ENCODE measurements at regions not wholly inside any gene's neighbourhood (a gene's known extent, or its start where the extent isn't known, plus 50 kb on each side); places are given as distances from the start of the nearest gene placed in this dataset.

DNA sequence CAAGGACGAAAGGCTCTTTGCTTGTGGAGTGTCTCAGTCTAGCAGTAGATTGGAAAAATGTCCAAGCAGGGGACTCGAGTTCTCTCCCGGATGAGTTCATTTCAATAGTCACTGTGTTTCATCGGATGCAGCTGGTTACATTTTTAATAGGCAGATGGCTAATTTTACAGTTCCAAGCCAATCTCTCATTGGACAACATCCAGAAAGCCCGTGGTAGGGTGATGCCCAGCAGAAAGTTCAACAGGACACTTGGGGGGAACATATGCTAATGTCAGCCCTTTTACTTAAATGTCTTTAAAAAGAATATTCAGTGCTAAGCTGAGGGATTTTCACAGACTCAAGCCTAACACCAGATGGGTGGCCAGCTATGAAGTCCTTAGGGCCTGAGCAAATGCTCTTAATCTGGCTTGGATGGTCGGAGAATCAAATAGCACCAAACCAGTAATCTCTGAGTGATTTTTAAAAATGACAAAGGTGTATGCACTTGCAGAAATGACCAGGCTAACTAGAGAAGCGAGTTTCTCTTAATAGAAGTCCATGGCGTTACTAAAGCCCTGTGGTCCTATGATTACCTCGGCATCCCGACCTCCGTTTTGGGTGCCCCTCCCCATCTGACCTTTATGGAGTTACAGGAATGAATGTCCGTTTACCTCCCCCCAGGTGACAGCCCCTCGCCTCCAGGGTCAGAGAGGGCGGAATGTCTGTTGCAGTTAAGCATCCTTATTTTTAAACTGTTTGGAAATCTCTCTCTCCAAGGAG, 289.2 kb upstream of the SALL1 start:
- Histone ChIP-seq H3K79me2 (ENCODE audit: insufficient read depth, low read length) (no peaks in the 10 kb centered on the region), H3K9ac (ENCODE audit: low read depth, low read length, poor library complexity, severe bottlenecking) (no peak overlapping the region), H3K4me3 (ENCODE audit: low read length, poor library complexity, severe bottlenecking) (no peak overlapping the region), H3F3A (ENCODE audit: low read depth) (no peaks in the 10 kb centered on the region), H3K9me3 (ENCODE audit: insufficient read depth, low read depth, low read length) (no peaks in the 10 kb centered on the region), H3K36me3 (ENCODE audit: insufficient read depth, low read length) (no peaks in the 10 kb centered on the region), H3K27me3 (ENCODE audit: insufficient read depth, low read length, poor library complexity, severe bottlenecking) (no peaks in the 10 kb centered on the region), H2AFZ (ENCODE audit: low read length) (no peak overlapping the region), H3K4me2 (ENCODE audit: low read depth, low read length, poor library complexity, severe bottlenecking) (no peak overlapping the region), H3K4me1 (ENCODE audit: insufficient read depth, low read length, poor library complexity, severe bottlenecking) (no peaks in the 10 kb centered on the region), H3K9me2 (replicated peaks; ENCODE audit: low read depth, low read length) (no peaks in the 10 kb centered on the region), H4K20me1 (ENCODE audit: insufficient read depth, low read length, poor library complexity, severe bottlenecking) (no peaks in the 10 kb centered on the region)
- TF ChIP-seq, protein P1, sequence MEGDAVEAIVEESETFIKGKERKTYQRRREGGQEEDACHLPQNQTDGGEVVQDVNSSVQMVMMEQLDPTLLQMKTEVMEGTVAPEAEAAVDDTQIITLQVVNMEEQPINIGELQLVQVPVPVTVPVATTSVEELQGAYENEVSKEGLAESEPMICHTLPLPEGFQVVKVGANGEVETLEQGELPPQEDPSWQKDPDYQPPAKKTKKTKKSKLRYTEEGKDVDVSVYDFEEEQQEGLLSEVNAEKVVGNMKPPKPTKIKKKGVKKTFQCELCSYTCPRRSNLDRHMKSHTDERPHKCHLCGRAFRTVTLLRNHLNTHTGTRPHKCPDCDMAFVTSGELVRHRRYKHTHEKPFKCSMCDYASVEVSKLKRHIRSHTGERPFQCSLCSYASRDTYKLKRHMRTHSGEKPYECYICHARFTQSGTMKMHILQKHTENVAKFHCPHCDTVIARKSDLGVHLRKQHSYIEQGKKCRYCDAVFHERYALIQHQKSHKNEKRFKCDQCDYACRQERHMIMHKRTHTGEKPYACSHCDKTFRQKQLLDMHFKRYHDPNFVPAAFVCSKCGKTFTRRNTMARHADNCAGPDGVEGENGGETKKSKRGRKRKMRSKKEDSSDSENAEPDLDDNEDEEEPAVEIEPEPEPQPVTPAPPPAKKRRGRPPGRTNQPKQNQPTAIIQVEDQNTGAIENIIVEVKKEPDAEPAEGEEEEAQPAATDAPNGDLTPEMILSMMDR (conservative IDR thresholded peaks at IDR 0.05; ENCODE audit: low read length), result no peak
- no peak for TF ChIP-seq EZH2phosphoT487 (IDR thresholded peaks at IDR 0.05; ENCODE audit: borderline replicate concordance)

- Histone ChIP-seq H3K36me3 (ENCODE audit: insufficient read depth, low read length) (no peaks in the 10 kb centered on the region), H3K79me2 (ENCODE audit: insufficient read depth, low read length) (no peaks in the 10 kb centered on the region), H2AFZ (ENCODE audit: low read length) (no peak overlapping the region), H3K9me3 (ENCODE audit: insufficient read depth, low read depth, low read length) (no peaks in the 10 kb centered on the region), H3K4me2 (ENCODE audit: low read depth, low read length, poor library complexity, severe bottlenecking) (no peak overlapping the region), H3K9me2 (replicated peaks; ENCODE audit: low read depth, low read length) (no peaks in the 10 kb centered on the region), H3F3A (ENCODE audit: low read depth) (no peaks in the 10 kb centered on the region), H4K20me1 (ENCODE audit: insufficient read depth, low read length, poor library complexity, severe bottlenecking) (no peaks in the 10 kb centered on the region), H3K9ac (ENCODE audit: low read depth, low read length, poor library complexity, severe bottlenecking) (no peak overlapping the region), H3K27me3 (ENCODE audit: insufficient read depth, low read length, poor library complexity, severe bottlenecking) (no peaks in the 10 kb centered on the region), H3K4me1 (ENCODE audit: insufficient read depth, low read length, poor library complexity, severe bottlenecking) (no peaks in the 10 kb centered on the region), H3K4me3 (ENCODE audit: low read length, poor library complexity, severe bottlenecking) (no peak overlapping the region)
- TF ChIP-seq, protein P1 (conservative IDR thresholded peaks at IDR 0.05; ENCODE audit: low read length), result no peak
- no peak for TF ChIP-seq EZH2phosphoT487 (IDR thresholded peaks at IDR 0.05; ENCODE audit: borderline replicate concordance)
These were observed 288.2 kb upstream of the SALL1 start for GRCh38 chr16:51439271-51439670.

DNA sequence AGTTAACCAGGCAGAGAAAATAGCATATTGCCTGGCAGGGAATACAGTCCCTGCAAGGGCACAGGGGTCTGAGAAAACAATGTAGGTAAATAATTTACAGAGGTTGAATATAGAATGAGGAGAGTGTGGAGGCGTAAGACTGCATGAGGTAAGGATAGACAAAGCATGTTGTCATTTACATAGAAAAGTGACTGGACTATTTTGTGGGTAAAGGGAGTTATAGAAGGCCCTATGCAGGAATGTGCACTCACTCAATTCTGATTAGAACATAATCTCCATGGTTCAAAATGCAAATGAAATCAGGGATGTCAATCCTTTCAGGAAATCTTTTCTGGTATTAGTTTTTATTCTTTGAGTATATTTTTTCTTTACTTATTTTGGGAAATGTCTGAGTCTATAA, 285.7 kb upstream of the SALL1 start:
- Histone ChIP-seq H3K4me3 (ENCODE audit: low read length, poor library complexity, severe bottlenecking) (no peak overlapping the region), H3K9me2 (replicated peaks; ENCODE audit: low read depth, low read length) (no peaks in the 10 kb centered on the region), H4K20me1 (ENCODE audit: insufficient read depth, low read length, poor library complexity, severe bottlenecking) (no peaks in the 10 kb centered on the region), H3K9ac (ENCODE audit: low read depth, low read length, poor library complexity, severe bottlenecking) (no peak overlapping the region), H3K9me3 (ENCODE audit: insufficient read depth, low read depth, low read length) (no peaks in the 10 kb centered on the region), H3K27me3 (ENCODE audit: insufficient read depth, low read length, poor library complexity, severe bottlenecking) (no peaks in the 10 kb centered on the region), H3K36me3 (ENCODE audit: insufficient read depth, low read length) (no peaks in the 10 kb centered on the region), H3F3A (ENCODE audit: low read depth) (no peaks in the 10 kb centered on the region), H2AFZ (ENCODE audit: low read length) (no peak overlapping the region), H3K79me2 (ENCODE audit: insufficient read depth, low read length) (no peaks in the 10 kb centered on the region), H3K4me2 (ENCODE audit: low read depth, low read length, poor library complexity, severe bottlenecking) (no peak overlapping the region), H3K4me1 (ENCODE audit: insufficient read depth, low read length, poor library complexity, severe bottlenecking) (no peaks in the 10 kb centered on the region)
- TF ChIP-seq EZH2phosphoT487 (IDR thresholded peaks at IDR 0.05; ENCODE audit: borderline replicate concordance), result no peak
- TF ChIP-seq, protein P1 (conservative IDR thresholded peaks at IDR 0.05; ENCODE audit: low read length), result no peak
